CD4-positive, alpha-beta memory T cell (primary cell): ENCODE measurements at regions not wholly inside any gene's neighbourhood (a gene's known extent, or its start where the extent isn't known, plus 50 kb on each side); places are given as distances from the start of the nearest gene placed in this dataset.
A peak's percentile ranks its signal among the peaks of the same experiment; 100 is the strongest.

Experiments used
- CTCF ChIA-PET: fragments of 350-600 bp; sonication (Branson Sonifier 250); formaldehyde crosslinking; loops from one replicate; lab custom pipeline; 2021; ENCODE audit warnings: inconsistent platforms; ENCODE audit not compliant: partially characterized antibody; lab: Charles Lee
- POLR2A ChIA-PET: fragments of 350-600 bp; sonication (Branson Sonifier 250); formaldehyde crosslinking; loops from one replicate; lab custom pipeline; 2021; ENCODE audit not compliant: partially characterized antibody; lab: Charles Lee
- DNase-seq, 5 donors: peaks; one replicate each; pipeline versions ENCODE4 v3.0.0 to v3.0.0-alpha.2; 2020 to 2022; ENCODE audit warnings: mixed read lengths in 1 of 5
- H3K27ac ChIP-seq: one replicate; pipeline ENCODE4 v1.7.0; 2013; ENCODE audit warnings: low read depth, low read length
- H3K27me3 ChIP-seq: 2 replicates; pipeline ENCODE4 v1.7.0; 2013; ENCODE audit warnings: mild to moderate bottlenecking, low read length, moderate library complexity; ENCODE audit not compliant: insufficient read depth
- H3K36me3 ChIP-seq: 2 replicates; pipeline ENCODE4 v1.7.0; 2013; ENCODE audit warnings: mild to moderate bottlenecking, low read length, moderate library complexity; ENCODE audit not compliant: insufficient read depth
- H3K4me1 ChIP-seq: 2 replicates; pipeline ENCODE4 v1.7.0; 2013; ENCODE audit warnings: mild to moderate bottlenecking, low read length, moderate library complexity; ENCODE audit not compliant: insufficient read depth
- H3K4me3 ChIP-seq, 2 donors: one replicate each; pipeline ENCODE4 v1.7.0; 2013; ENCODE audit warnings: low read length in 2 of 2, mild to moderate bottlenecking in 1 of 2
- H3K9me3 ChIP-seq, 2 donors: one replicate each; pipeline ENCODE4 v1.7.0; 2013; ENCODE audit warnings: low read length in 2 of 2, control low read depth in 1 of 2; ENCODE audit not compliant: control insufficient read depth in 1 of 2
- H3K27ac Mint-ChIP-seq, 7 donors: one replicate each; pipeline ENCODE4 v1.8.0; 2020 to 2021; ENCODE audit warnings: mixed read lengths in 7 of 7, mild to moderate bottlenecking in 6 of 7, inconsistent platforms in 3 of 7, moderate library complexity in 3 of 7
- H3K27me3 Mint-ChIP-seq, 2 donors: one replicate each; pipeline ENCODE4 v1.8.0; 2020 to 2021; ENCODE audit warnings: mixed read lengths in 2 of 2
- H3K36me3 Mint-ChIP-seq, 2 donors: one replicate each; pipeline ENCODE4 v1.8.0; 2020 to 2021; ENCODE audit warnings: mixed read lengths in 2 of 2, inconsistent platforms in 1 of 2, mild to moderate bottlenecking in 1 of 2
- H3K4me1 Mint-ChIP-seq, 4 donors: one replicate each; pipeline ENCODE4 v1.8.0; 2020 to 2021; ENCODE audit warnings: mixed read lengths in 4 of 4, mild to moderate bottlenecking in 1 of 4
- H3K4me3 Mint-ChIP-seq, 8 donors: one replicate each; pipeline ENCODE4 v1.8.0; 2020 to 2021; ENCODE audit warnings: mixed read lengths in 8 of 8, mild to moderate bottlenecking in 7 of 8, moderate library complexity in 6 of 8, inconsistent platforms in 3 of 8
- H3K9me3 Mint-ChIP-seq, 8 donors: one replicate each; pipeline ENCODE4 v1.8.0; 2020 to 2021; ENCODE audit warnings: mixed read lengths in 8 of 8, mild to moderate bottlenecking in 5 of 8, inconsistent platforms in 3 of 8, moderate library complexity in 1 of 8
- intact Hi-C: fragments of 100-400 bp; cut with micrococcal nuclease; formaldehyde crosslinking; loops from one replicate; pipeline ENCODE4 v1.15.1; 2023

DNA sequence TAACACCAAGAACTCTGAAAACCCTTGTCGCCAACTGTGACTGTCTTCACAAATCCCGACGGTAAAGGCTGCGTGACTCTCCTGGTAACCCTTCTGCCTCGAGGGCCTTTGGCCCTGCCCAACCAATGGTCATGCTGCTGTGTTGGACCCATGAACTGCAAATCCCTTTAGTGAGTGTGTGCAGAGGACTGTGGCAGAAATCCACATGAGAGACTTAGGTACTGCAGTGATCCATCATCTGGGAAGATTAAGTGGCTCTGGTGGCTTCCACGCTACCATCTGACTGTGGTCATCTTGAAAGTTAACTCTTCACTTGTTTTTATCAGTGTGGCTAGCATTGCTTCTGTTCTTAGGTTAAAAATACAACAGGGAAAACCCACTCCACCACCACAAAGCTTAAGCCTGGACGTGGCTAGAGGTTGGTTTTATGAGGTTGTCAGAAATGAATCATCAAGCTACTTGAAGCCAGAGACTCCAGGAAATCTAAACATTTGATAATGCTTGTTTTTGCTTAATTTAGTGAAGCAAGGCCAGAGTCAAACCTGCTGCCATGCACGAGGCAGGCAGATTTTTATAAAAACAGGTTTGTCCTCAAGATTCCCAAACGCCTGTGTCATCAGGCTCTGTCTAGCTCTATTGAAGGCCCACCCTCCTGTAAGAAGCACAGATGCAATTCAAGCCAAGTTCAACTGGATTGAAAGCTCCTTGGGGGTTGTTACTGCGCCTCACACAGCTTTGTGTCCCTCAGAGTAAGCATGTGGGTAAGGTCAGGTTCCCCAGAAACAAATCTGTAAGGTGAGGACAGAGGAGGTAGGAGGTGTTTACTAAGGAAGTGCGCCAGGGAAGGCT, 52.7 kb upstream of the ERCC6L2 start:
- H3K4me3 Mint-ChIP-seq = no peak overlapping the region
- H3K4me1 Mint-ChIP-seq = peaks cover 3 to 6% (median 3%) of the 10 kb centered on the region in 4 donors
- POLR2A ChIA-PET = no interaction called here
- H3K27ac ChIP-seq = no peak overlapping the region
- H3K36me3 ChIP-seq = no peaks in the 10 kb centered on the region
- peaks cover 0 to 4% (median 0%) of the 10 kb centered on the region in 8 donors for H3K9me3 Mint-ChIP-seq
- H3K27ac Mint-ChIP-seq = peak overlapping the region in 1 of 7 donors; percentile 61
- no peaks in the 10 kb centered on the region for H3K27me3 ChIP-seq
- no peak for DNase-seq
- H3K4me1 ChIP-seq = no peaks in the 10 kb centered on the region
- peaks cover 2 to 19% of the 10 kb centered on the region in 2 donors for H3K36me3 Mint-ChIP-seq
- no peaks in the 10 kb centered on the region for H3K27me3 Mint-ChIP-seq
- H3K9me3 ChIP-seq = no peaks in the 10 kb centered on the region
- H3K4me3 ChIP-seq = no peak overlapping the region
- intact Hi-C loops = no loop called here
- CTCF ChIA-PET = interaction anchor here (0.6 to 0.8 kb wide), 2 partner anchors 10 to 97 kb away, joined by 3 read pairs; no protein-coding TSS in a partner anchor

DNA sequence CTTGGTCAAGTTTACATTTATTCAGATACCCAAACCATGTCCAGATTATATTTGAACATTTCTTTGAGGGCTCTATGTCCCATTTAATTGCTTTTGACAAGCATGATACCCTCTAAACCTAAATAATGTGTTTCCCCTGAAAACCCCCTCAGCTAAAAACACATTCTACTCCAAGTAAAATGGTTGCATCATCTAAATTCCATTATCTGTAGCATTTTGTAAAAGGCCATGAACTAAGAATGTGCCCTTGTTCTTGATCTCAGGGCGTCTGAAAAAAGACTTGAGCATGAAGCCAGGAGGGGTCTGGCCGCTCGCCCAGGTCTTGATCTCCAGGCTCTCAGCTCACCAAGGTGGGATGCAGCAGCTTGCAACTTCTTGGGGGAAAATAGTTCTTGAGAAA, 53.5 kb upstream of the ERCC6L2 start:
- Histone ChIP-seq H3K27me3 (no peaks in the 10 kb centered on the region), H3K4me1 (no peaks in the 10 kb centered on the region), H3K36me3 (no peaks in the 10 kb centered on the region), H3K27ac (no peak overlapping the region), H3K4me3 (no peak overlapping the region), H3K9me3 (no peaks in the 10 kb centered on the region)
- Mint-ChIP-seq H3K27me3 (no peaks in the 10 kb centered on the region), H3K9me3 (peaks cover 0 to 5% (median 0%) of the 10 kb centered on the region in 8 donors), H3K4me3 (no peak overlapping the region), H3K4me1 (peaks cover 3 to 6% (median 3%) of the 10 kb centered on the region in 4 donors), H3K36me3 (peaks cover 2 to 19% of the 10 kb centered on the region in 2 donors), H3K27ac (no peak overlapping the region)
- POLR2A ChIA-PET = no interaction called here
- CTCF ChIA-PET = no interaction called here
- DNase-seq = no peak
- intact Hi-C loops = no loop called here

DNA sequence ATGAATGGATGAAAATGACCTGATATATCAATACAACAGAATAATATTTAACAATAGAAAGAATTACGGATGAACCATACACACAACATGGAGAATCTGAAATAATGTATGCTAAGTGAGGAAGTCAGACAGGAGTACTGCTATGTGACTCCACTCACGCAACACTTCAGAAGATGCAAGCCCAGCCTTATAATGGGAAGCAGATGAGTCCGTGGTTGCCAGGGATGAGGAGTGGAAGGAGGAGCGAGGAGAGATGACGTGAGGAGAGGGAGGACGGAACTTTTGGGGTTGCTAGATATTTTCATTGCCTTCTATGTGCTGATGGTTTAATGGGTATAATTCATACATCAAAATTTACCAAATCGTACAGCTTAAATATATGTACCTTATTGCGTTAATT, 55.4 kb upstream of the ERCC6L2 start:
- Histone ChIP-seq H3K27ac (no peak overlapping the region), H3K4me3 (no peak overlapping the region), H3K27me3 (no peaks in the 10 kb centered on the region), H3K4me1 (no peaks in the 10 kb centered on the region), H3K9me3 (no peaks in the 10 kb centered on the region), H3K36me3 (no peaks in the 10 kb centered on the region)
- no peak overlapping the region for H3K27ac Mint-ChIP-seq
- intact Hi-C loops = no loop called here
- no peaks in the 10 kb centered on the region for H3K27me3 Mint-ChIP-seq
- CTCF ChIA-PET = no interaction called here
- peaks cover 3 to 6% (median 3%) of the 10 kb centered on the region in 4 donors for H3K4me1 Mint-ChIP-seq
- POLR2A ChIA-PET = no interaction called here
- peaks cover 0 to 5% (median 0%) of the 10 kb centered on the region in 8 donors for H3K9me3 Mint-ChIP-seq
- H3K36me3 Mint-ChIP-seq = peaks cover 2 to 22% of the 10 kb centered on the region in 2 donors
- no peak overlapping the region for H3K4me3 Mint-ChIP-seq
- DNase-seq = no peak

DNA sequence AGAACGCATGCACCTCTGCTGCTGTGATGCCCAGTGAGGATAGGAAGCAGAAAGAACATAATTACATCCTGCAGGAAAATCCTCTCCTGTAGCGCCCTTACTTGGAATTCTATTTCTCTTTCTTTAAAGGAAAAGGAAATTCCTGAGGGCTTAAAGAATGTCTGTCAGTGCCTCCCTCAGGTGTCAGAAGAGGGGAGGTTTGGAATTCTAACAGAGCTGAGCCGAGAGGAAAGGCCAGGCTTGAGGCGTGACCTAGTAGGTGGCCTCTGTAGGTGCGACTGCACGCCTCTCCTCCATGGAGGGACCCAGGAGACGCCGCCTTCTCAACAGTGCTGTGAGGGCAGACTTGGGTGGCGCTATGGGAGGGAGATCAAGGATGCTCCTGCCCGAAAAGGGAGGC, 55.9 kb upstream of the ERCC6L2 start:
- CTCF ChIA-PET = no interaction called here
- H3K9me3 Mint-ChIP-seq = peaks cover 0 to 5% (median 0%) of the 10 kb centered on the region in 8 donors
- H3K27ac Mint-ChIP-seq = no peak overlapping the region
- Histone ChIP-seq H3K36me3 (no peaks in the 10 kb centered on the region), H3K27ac (no peak overlapping the region), H3K9me3 (no peaks in the 10 kb centered on the region), H3K4me1 (no peaks in the 10 kb centered on the region), H3K27me3 (no peaks in the 10 kb centered on the region), H3K4me3 (no peak overlapping the region)
- intact Hi-C loops = no loop called here
- DNase-seq = no peak
- H3K4me1 Mint-ChIP-seq = peaks cover 3 to 6% (median 3%) of the 10 kb centered on the region in 4 donors
- POLR2A ChIA-PET = no interaction called here
- H3K4me3 Mint-ChIP-seq = no peak overlapping the region
- peaks cover 2 to 24% of the 10 kb centered on the region in 2 donors for H3K36me3 Mint-ChIP-seq
- H3K27me3 Mint-ChIP-seq = no peaks in the 10 kb centered on the region

DNA sequence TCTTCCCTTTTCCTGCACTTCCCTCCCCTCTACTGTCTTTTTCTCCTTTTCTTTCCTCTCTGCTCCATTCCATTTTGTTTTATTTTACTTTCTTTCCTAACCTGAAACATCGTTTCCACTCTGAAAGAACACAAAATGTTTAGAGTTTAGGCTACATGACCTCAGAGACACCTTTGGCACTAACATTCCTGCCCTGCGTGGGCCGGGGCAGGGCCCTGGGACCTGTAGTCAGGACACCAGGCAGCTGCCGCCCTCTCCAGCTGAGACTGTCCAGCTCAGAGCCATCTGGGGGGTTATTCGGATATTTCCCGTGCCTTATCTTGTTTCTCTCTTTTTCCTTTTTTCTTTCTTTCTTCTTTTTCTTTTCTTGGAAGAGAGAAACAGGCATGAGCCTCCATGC, 58.3 kb upstream of the ERCC6L2 start:
- no peak for DNase-seq
- no peak overlapping the region for H3K4me3 Mint-ChIP-seq
- Histone ChIP-seq H3K36me3 (no peaks in the 10 kb centered on the region), H3K27me3 (no peaks in the 10 kb centered on the region), H3K4me1 (no peaks in the 10 kb centered on the region), H3K27ac (no peak overlapping the region), H3K4me3 (no peak overlapping the region), H3K9me3 (no peaks in the 10 kb centered on the region)
- peaks cover 0 to 5% (median 0%) of the 10 kb centered on the region in 8 donors for H3K9me3 Mint-ChIP-seq
- H3K4me1 Mint-ChIP-seq = no peaks in the 10 kb centered on the region
- CTCF ChIA-PET = no interaction called here
- POLR2A ChIA-PET = no interaction called here
- intact Hi-C loops = no loop called here
- H3K36me3 Mint-ChIP-seq = peaks cover 5 to 33% of the 10 kb centered on the region in 2 donors
- peak overlapping the region in 1 of 7 donors; percentile 48 for H3K27ac Mint-ChIP-seq
- no peaks in the 10 kb centered on the region for H3K27me3 Mint-ChIP-seq

DNA sequence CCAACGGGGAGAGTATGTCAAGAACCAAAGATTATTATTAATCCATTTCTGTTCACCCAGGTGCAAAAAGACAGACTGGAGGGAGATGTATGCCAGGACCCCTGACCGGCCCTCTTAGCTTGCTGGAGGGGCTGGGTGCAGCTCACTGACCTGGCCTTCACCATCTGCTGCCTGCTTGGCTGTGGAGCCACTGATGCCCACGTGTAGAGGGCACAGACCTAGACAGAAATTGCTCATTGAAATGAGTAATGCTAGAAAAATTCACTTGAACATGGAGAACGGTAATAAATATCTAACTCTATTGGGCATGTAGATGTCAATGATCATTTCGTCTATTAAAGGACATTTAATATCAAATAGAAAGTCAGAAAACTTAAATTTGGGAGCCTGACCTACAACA, 58.8 kb upstream of the ERCC6L2 start:
- H3K4me1 ChIP-seq = no peaks in the 10 kb centered on the region
- H3K4me1 Mint-ChIP-seq = no peaks in the 10 kb centered on the region
- H3K27ac ChIP-seq = no peak overlapping the region
- no peak overlapping the region for H3K4me3 Mint-ChIP-seq
- intact Hi-C loops = no loop called here
- no peak overlapping the region for H3K27ac Mint-ChIP-seq
- no peaks in the 10 kb centered on the region for H3K36me3 ChIP-seq
- H3K27me3 Mint-ChIP-seq = no peaks in the 10 kb centered on the region
- H3K4me3 ChIP-seq = no peak overlapping the region
- ChIA-PET CTCF (no interaction called here), POLR2A (no interaction called here)
- no peak for DNase-seq
- H3K27me3 ChIP-seq = no peaks in the 10 kb centered on the region
- H3K9me3 Mint-ChIP-seq = peaks cover 0 to 5% (median 0%) of the 10 kb centered on the region in 8 donors
- peaks cover 5 to 35% of the 10 kb centered on the region in 2 donors for H3K36me3 Mint-ChIP-seq
- H3K9me3 ChIP-seq = no peaks in the 10 kb centered on the region

DNA sequence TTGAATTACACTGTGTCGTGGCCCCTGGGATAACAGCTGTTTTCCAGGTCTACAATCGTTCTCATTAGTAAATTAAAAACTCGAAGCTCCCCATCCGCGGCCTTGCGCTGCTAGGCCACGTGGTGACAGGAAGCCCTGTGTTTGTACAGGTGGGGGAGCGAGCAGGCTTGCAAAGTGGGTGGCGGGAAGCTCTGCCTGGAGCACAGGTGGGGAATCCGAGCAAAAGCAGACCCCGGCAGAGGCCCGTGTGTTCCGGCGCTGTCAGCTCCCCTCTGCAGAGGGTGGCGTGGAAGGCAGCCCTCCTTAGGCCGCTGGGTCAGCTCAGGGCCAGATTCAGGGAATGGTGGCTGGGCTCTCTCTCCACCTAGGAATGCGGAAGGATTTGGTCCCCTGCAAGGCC, 59.5 kb upstream of the ERCC6L2 start:
- Histone ChIP-seq H3K27me3 (no peaks in the 10 kb centered on the region), H3K9me3 (no peaks in the 10 kb centered on the region), H3K27ac (no peak overlapping the region), H3K4me3 (no peak overlapping the region), H3K36me3 (no peaks in the 10 kb centered on the region), H3K4me1 (no peaks in the 10 kb centered on the region)
- Mint-ChIP-seq H3K9me3 (peaks cover 0 to 3% (median 0%) of the 10 kb centered on the region in 8 donors), H3K4me1 (no peaks in the 10 kb centered on the region), H3K4me3 (no peak overlapping the region), H3K27me3 (no peaks in the 10 kb centered on the region), H3K27ac (no peak overlapping the region), H3K36me3 (peaks cover 5 to 33% of the 10 kb centered on the region in 2 donors)
- ChIA-PET POLR2A (no interaction called here), CTCF (no interaction called here)
- DNase-seq = no peak
- intact Hi-C loops = no loop called here
